HG02798 (cell line): ENCODE measurements at regions not wholly inside any gene's neighbourhood (a gene's known extent, or its start where the extent isn't known, plus 50 kb on each side); places are given as distances from the start of the nearest gene placed in this dataset.

Source experiments
- ATAC-seq: cut with Tn5 transposase; IDR thresholded peaks from one replicate; pipeline ENCODE4 v1.9.1; 2021; ENCODE audit warnings: mild to moderate bottlenecking; ENCODE audit not compliant: unreplicated experiment, poor library complexity

GRCh38 chr12:65517656-65518210 is 239.2 kb downstream of the MSRB3 start:
- ATAC-seq: no peak

GRCh38 chr12:65518771-65519170 is 240.3 kb downstream of the MSRB3 start:
- ATAC-seq: no peak

GRCh38 chr12:65520658-65521057 is 242.2 kb downstream of the MSRB3 start:
- no peak for ATAC-seq

GRCh38 chr12:65522956-65523860 is 244.7 kb downstream of the MSRB3 start:
- no peak for ATAC-seq

GRCh38 chr12:65524666-65525065 is 246.2 kb downstream of the MSRB3 start:
- ATAC-seq: no peak

- ATAC-seq: no peak
Observed at GRCh38 chr12:65525491-65526141, 247.1 kb downstream of the MSRB3 start.

GRCh38 chr12:65526311-65526710 is 247.8 kb downstream of the MSRB3 start:
- no peak for ATAC-seq

GRCh38 chr12:65528127-65528526 is 249.6 kb downstream of the MSRB3 start:
- ATAC-seq: no peak

GRCh38 chr12:65529106-65529505 is 250.6 kb downstream of the MSRB3 start:
- no peak for ATAC-seq

GRCh38 chr12:65529771-65530435 is 251.4 kb downstream of the MSRB3 start:
- ATAC-seq: no peak

- ATAC-seq: no peak
Observed at GRCh38 chr12:65532162-65532561, 253.7 kb downstream of the MSRB3 start.

GRCh38 chr12:65532764-65533163 is 254.3 kb downstream of the MSRB3 start:
- ATAC-seq: no peak

GRCh38 chr12:65533177-65533883 is 254.8 kb downstream of the MSRB3 start:
- ATAC-seq: no peak

GRCh38 chr12:65534238-65534841 is 255.9 kb downstream of the MSRB3 start:
- ATAC-seq: no peak

- ATAC-seq: no peak
Observed at GRCh38 chr12:65535946-65536345, 257.5 kb downstream of the MSRB3 start.

GRCh38 chr12:65536351-65536750 is 257.9 kb downstream of the MSRB3 start:
- ATAC-seq: no peak

- peak; percentile 55 for ATAC-seq
Observed at GRCh38 chr12:65536876-65537681, 258.6 kb downstream of the MSRB3 start.

GRCh38 chr12:65537978-65538377 is 259.5 kb downstream of the MSRB3 start:
- ATAC-seq: no peak

GRCh38 chr12:65539023-65539422 is 260.5 kb downstream of the MSRB3 start:
- no peak for ATAC-seq
